ENCODE measurements at regions not wholly inside any gene's neighbourhood (a gene's known extent, or its start where the extent isn't known, plus 50 kb on each side); places are given as distances from the start of the nearest gene placed in this dataset.

- TF ChIP-seq CTCF (conservative IDR thresholded peaks at IDR 0.05; ENCODE audit: low read depth, low read length) (no peak), EZH2 (IDR thresholded peaks at IDR 0.05; ENCODE audit: low read length, unreplicated experiment) (no peak)
Measured at GRCh38 chr5:157972579-157972978, 113.6 kb upstream of the CLINT1 start.

Data from PC-3 (cell line).